ENCODE measurements at regions not wholly inside any gene's neighbourhood (a gene's known extent, or its start where the extent isn't known, plus 50 kb on each side); places are given as distances from the start of the nearest gene placed in this dataset.

- TF ChIP-seq POLR2A (IDR thresholded peaks at IDR 0.05) (no peak), CTCF (IDR thresholded peaks at IDR 0.05) (no peak), EP300 (IDR thresholded peaks at IDR 0.05) (no peak)
- Histone ChIP-seq H3K9me3 (no peaks in the 10 kb centered on the region), H3K4me3 (no peak overlapping the region), H3K27ac (no peak overlapping the region), H3K27me3 (no peaks in the 10 kb centered on the region), H3K36me3 (no peaks in the 10 kb centered on the region), H3K4me1 (no peaks in the 10 kb centered on the region)
- 54 to 55% methylated on average over 2 of the region's 2 CpGs for WGBS, 2 donors
- DNase-seq (ENCODE audit: low spot score in 2 of 2), result no peak
Measured at GRCh38 chr6:120903836-120904235, 430.4 kb downstream of the TBC1D32 start.

GRCh38 chr6:120899932-120900331 is 434.3 kb downstream of the TBC1D32 start:
- Histone ChIP-seq H3K4me3 (no peak overlapping the region), H3K9me3 (peaks cover 0 to under 1% (median 0%) of the 10 kb centered on the region in 4 donors), H3K36me3 (no peaks in the 10 kb centered on the region), H3K27me3 (no peaks in the 10 kb centered on the region), H3K27ac (no peak overlapping the region), H3K4me1 (no peaks in the 10 kb centered on the region)
- TF ChIP-seq EP300 (IDR thresholded peaks at IDR 0.05), result no peak
- no peak for TF ChIP-seq CTCF (IDR thresholded peaks at IDR 0.05)
- TF ChIP-seq POLR2A (IDR thresholded peaks at IDR 0.05), result no peak
- no peak for DNase-seq (ENCODE audit: low spot score in 2 of 2)

- Histone ChIP-seq H3K9me3 (peaks cover 0 to 31% (median 0%) of the 10 kb centered on the region in 4 donors), H3K36me3 (no peaks in the 10 kb centered on the region), H3K4me3 (no peak overlapping the region), H3K27me3 (no peaks in the 10 kb centered on the region), H3K27ac (no peak overlapping the region), H3K4me1 (no peaks in the 10 kb centered on the region)
- DNase-seq (ENCODE audit: low spot score in 2 of 2), result no peak
- TF ChIP-seq CTCF (IDR thresholded peaks at IDR 0.05) (no peak), POLR2A (IDR thresholded peaks at IDR 0.05) (no peak), EP300 (IDR thresholded peaks at IDR 0.05) (no peak)
- WGBS, 2 donors, result 67 to 73% methylated on average over 1 of the region's 1 CpG
Measured at GRCh38 chr6:120894077-120894476, 440.2 kb downstream of the TBC1D32 start.

GRCh38 chr6:120876931-120877330 is 457.3 kb downstream of the TBC1D32 start:
- H3K36me3 ChIP-seq, result no peaks in the 10 kb centered on the region
- WGBS, 2 donors, result 25 to 36% methylated on average over 1 of the region's 1 CpG
- peaks cover 0 to 6% (median 0%) of the 10 kb centered on the region in 4 donors for H3K9me3 ChIP-seq
- H3K4me3 ChIP-seq, result no peak overlapping the region
- TF ChIP-seq EP300 (IDR thresholded peaks at IDR 0.05) (no peak), CTCF (IDR thresholded peaks at IDR 0.05) (no peak), POLR2A (IDR thresholded peaks at IDR 0.05) (no peak)
- H3K27ac ChIP-seq, result no peak overlapping the region
- H3K27me3 ChIP-seq, result no peaks in the 10 kb centered on the region
- no peak for DNase-seq (ENCODE audit: low spot score in 2 of 2)
- no peaks in the 10 kb centered on the region for H3K4me1 ChIP-seq

GRCh38 chr6:120876424-120876823 is 457.9 kb downstream of the TBC1D32 start:
- no peak for TF ChIP-seq POLR2A (IDR thresholded peaks at IDR 0.05)
- no peak for TF ChIP-seq EP300 (IDR thresholded peaks at IDR 0.05)
- TF ChIP-seq CTCF (IDR thresholded peaks at IDR 0.05), result no peak
- H3K36me3 ChIP-seq, result no peaks in the 10 kb centered on the region
- 78 to 81% methylated on average over 1 of the region's 1 CpG for WGBS, 2 donors
- no peak for DNase-seq (ENCODE audit: low spot score in 2 of 2)
- no peak overlapping the region for H3K4me3 ChIP-seq
- peaks cover 0 to 11% (median 0%) of the 10 kb centered on the region in 4 donors for H3K9me3 ChIP-seq
- H3K27ac ChIP-seq, result no peak overlapping the region
- H3K4me1 ChIP-seq, result no peaks in the 10 kb centered on the region
- no peaks in the 10 kb centered on the region for H3K27me3 ChIP-seq

Data from tibial nerve (tissue), 4 donors.